ENCODE measurements at regions not wholly inside any gene's neighbourhood (a gene's known extent, or its start where the extent isn't known, plus 50 kb on each side); places are given as distances from the start of the nearest gene placed in this dataset.
"Not testable (repeated sequence)": the region's sequence is repeated elsewhere in the genome, so short reads cannot be mapped to it uniquely, and the experiment has no call there.

DNA sequence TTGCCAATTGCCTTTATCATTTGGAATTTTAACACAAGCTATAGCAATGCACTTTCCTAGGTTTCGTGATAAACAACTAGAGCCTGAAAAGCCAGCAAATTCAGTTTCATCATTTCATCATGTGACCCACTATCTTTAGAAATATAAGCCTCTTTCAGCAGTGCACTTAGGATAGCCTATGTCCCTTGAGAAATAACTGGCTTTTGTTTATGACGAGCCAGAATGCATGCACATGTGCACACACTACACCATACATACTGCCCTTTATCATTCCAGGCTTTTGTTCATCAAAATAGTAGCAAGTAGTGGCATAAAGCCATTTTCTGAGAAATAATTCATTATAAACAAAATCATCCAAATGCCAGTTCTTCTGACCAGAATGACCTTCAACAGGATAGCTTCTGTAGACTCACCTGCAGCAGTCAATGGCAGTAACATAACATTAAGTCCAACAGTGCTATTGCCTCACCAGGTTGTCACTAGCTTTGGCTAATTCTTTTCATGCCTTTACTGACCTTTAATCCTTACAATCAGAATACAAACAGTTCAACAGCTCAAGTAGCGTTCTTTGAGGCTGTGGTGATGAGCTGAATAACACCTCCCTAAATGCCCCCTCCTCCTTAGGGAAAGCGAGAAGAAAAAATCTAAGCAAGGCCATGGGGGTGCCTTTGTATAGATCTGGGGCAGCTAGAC is 132.3 kb upstream of the SMARCA2 start:
- DNase-seq: no peak

DNA sequence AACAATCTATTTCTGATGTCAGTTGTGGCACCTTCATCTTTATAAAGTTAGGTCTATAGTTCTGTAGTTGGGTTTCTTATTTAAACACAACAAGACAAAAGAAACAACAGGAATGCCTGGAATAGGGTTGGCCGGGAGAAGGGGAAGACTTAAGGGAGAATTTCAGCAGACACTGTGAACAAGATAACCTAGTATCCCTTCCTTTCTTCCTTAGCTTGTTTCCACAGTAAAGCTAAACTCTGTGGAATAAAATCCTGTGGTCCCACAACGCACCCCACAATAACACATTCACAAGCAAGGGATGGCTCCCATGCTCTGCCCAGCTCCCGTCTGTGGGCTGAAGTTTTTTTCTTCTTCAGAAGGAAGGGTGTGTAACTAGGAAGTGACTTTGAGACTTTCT is 124.9 kb upstream of the SMARCA2 start:
- no peak for DNase-seq

DNA sequence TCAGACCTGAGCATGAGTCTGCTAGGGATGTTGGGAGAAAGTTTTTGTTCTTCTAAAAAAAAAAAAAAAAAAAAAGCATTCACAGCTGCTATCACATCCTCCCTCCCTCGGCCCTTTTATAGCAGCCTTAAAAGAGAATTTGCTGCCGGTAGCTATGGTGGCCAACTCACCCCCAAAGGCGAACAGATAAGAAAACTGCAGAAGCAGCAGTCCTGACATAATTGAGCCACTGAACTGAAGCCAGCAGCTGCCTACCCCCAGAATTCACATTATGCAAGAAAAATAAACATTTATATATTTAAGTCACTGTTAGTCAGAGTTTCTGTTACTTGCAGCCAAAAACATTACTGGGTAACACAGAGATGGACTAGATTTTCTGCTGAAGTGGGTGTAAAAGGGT is 124.3 kb upstream of the SMARCA2 start:
- no peak for DNase-seq

DNA sequence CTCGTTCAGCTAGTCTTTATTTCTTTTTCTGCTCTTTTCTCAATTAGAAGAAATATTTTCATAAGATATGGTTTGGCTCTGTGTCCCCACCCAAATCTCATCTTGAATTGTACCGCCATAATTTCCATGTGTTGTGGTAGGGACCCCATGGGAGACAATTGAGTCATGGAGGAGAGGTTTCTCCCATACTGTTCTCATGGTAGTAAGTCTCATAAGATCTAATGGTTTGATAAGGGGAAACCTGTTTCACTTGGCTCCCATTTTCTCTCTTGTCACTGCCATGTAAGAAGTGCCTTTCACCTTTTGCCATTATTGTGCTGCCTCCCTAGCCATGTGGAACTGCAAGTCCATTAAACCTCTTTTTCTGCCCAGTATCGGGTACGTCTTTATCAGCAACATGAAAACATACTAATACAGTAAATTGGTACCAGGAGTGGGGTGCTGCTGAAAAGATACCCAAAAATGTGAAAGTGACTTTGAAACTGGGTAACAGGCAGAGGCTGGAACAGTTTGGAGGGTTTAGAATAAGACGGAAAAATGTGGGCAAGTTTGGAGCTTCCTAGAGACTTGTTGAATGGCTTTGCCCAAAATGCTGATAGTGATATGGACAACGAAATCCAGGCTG is 112.0 kb upstream of the SMARCA2 start:
- not testable (repeated sequence) for DNase-seq

DNA sequence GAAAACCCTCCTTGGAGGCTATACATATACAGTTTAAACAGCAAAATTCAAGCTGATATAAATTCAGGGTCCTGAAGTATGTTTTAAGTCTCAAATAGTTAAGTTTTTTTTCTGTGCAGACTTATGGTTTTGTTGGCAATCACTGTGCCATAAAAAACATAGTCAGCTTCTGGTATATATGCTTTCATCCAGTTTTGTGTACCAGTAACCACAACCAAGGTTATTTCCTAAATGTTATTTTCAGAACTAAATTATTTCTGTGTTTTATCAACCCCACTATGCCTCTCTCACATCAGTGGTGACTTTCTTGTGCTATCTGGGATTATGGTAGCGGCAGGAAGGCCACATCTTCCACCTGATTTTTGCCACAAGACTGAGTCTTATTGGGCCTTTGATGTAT is 107.7 kb upstream of the SMARCA2 start:
- no peak for DNase-seq

DNA sequence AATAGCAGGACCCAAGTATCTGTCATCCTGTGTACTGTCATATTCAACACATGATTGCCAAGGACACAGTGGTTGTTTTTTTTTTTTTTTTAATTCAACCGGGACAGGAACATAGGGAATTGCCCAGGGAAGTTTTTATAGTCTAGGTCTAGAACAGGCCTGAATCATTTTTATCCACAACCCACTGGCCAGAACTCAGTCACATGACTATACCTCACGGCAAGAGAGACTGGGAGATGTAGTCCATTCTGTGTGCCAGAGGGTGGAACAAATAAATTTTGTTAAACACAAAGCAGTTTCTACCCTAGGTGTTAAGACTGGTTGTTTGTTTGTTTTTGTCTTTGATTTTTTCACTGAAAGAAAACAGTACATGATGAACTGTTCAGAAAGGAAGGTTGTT is 105.8 kb upstream of the SMARCA2 start:
- DNase-seq: no peak

DNA sequence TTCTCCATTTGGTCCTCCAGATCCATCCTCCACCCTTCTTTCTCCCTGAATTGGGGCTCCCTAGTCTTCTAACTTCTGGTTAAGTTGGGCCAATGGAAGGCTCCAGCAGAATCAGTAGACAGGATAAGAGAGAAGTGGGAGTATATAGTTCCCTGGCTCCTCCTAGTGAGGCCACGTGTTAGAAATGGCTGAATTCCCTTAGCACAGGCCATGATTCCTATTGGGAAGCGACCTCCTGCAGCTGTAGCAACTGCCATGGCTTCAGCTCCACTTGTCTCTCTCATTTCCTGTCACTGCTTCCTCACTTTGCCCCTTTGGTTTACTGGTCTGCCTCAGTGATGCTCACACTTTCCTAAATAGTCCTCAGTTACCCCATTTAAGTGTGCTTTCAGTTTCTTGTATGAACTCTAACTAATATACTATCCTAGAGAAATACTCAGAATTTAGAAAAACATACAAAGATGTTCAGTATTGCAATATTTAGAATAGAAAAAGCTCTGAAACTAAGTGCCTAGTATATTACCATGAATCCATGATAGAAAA is 104.8 kb upstream of the SMARCA2 start:
- no peak for DNase-seq

DNA sequence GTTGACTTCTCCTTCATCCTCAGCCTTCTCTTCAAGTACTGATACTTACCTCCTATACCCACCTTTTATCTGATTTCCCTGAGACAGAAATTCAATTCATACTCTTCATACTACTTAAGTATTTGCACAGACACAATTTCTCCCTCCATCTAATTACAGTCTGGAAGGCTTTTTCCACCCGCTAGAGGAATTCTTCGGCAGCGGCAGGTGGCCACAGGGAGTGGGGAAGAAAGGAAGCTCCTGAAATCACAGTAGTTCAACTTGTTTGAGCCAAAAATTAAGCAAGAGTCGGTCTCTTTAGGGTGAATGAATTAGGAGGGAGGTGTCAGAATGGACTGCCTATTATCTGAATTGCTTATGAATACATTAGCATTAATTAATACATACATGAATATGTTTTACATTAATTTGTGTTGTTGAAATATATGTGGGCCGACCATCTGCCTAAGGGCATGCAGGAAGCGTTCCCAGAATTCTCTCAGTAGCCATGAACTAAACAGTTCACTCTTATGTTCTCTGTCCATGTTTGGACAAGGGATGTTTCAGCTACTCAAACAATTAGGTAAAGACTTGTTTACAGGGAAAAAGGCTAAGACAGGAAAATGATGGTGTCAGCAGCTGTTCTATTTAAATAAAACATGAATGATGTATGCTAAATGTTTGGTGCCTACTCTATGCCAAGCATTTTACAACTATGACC is 101.4 kb upstream of the SMARCA2 start:
- no peak for DNase-seq

DNA sequence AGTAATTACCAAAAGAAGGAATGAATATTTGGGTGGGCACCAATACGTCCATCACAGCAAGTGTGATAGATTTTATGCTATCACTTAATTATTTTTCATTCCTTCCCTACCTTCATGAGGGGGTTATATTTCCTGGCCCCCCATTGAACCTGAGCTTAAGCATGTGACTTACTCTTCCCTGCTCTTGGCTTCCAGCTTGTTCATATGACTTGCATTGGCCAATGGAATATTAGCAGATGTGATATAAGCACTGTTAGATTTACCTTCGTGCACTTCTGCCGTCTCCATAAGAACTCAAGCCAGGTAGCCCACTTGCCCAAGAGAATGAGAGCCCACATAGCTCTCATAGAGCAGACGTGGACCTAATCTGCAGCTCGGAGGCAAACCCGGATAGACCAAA is 99.1 kb upstream of the SMARCA2 start:
- no peak for DNase-seq

DNA sequence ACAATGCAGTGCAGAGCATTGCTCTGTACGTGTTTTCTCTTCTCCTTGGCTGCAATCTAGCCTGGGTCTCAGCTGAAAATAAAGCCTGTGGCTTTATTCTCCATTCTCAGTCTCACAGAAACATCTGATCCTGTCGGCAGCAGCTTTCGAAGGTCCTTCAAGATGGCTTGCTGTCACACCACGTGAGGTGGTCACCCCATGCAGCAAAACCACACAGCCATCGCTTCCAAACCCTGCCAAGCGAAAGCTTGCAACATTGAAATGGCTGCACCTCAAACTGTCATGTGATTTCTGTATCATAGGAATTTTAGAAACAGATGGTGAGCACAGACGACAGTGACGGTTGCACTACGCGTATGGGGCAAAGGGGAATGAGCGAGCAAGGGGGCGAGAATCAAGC is 98.5 kb upstream of the SMARCA2 start:
- no peak for DNase-seq

DNA sequence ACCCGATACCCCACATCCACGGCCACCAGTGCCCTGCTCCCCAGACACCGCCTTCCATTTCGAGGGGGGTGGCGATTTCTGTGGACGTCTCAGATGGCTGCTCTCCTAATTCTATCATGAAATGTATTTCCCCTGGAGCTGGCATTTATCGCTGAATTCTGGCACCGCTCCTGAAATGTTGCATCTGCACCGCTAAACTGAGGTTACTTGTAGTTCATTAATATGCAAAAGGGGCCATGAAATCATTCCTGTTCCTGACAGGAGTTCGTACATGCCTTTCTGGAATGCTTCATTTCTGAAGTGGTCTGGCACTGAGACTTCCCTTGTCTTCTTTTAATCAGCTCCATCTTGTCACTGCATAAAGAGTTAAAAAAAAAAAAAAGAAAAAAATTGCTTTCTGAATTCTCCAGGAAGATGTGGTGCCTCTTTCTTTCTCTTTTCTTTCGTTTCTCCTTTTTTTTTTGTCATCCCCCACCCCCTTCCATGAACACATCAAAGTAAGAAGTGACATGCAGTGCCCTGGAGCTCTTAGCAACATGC is 97.7 kb upstream of the SMARCA2 start:
- no peak for DNase-seq

DNA sequence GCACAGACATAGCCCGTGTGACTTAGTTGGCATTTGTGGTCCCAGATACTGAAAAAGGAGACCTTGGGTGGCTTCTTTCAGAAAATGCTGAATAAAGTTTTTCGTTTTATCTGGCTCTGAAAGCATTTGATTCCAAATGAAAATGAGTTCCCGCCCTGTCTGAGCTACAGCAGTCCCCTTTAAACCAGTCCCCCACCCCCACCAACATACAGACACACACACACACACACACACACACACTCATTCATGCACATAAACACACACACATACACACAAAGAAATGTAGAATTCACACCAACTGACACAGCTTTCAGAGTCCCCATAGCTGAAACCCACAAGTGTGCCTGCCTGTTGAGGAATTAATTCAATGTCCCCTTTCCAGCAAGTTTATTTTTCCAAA is 97.0 kb upstream of the SMARCA2 start:
- DNase-seq: no peak

DNA sequence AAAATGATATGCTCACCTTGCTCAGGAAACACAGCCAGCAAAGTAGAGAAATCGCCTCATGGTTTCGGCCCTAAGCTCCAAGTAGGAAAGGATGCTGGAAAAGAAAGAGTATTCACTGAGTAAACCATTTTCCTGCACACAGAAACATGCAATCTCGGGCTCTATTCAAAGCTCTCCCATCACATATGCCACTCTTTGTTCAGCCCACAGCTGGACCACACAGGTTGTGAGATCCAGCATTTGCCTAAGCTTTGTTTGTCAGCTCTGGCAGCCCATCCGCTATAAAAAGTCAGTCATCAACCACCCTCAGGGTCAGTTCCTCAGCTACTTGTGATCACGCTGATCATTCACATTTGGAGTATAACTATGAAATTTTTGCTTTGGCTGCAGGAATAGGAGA is 96.5 kb upstream of the SMARCA2 start:
- DNase-seq: no peak

DNA sequence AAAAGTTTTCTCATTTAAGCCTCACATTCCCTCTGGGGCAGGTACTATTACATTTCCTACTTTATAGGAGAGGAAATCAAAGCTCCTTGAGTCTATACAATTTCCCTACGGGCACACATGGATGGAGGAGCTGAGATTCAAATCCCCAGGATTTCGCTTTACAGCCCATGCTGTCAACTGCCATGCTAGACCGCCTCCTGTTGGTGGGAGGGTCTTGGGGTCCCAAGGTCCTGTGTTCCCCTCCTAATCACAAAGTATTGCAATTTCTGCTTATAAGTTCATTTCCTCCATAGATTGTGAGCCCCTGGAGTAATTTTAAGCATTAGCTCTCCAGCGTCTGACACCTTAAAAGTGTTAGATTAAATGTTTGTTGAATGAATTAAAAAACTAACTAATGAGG is 95.9 kb upstream of the SMARCA2 start:
- no peak for DNase-seq

DNA sequence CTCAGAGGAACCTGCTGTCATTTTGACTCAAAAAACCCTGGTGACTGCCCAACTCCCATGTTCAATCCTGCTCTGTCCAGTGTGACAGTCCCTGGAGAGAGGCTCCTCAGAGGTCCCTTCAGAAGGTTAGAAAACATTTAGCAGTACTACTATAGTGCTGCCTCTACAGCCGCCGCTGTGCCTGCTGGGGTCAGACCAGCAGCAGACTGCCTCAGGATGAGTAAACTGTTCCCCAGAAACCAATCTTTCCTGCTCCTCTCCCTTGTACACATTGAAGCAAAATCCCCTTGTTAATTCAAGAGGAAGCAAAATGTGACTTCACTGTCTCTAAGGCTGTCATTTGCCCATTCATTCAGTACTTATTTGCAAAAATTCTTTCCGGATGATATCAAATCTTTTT is 94.8 kb upstream of the SMARCA2 start:
- DNase-seq: no peak

DNA sequence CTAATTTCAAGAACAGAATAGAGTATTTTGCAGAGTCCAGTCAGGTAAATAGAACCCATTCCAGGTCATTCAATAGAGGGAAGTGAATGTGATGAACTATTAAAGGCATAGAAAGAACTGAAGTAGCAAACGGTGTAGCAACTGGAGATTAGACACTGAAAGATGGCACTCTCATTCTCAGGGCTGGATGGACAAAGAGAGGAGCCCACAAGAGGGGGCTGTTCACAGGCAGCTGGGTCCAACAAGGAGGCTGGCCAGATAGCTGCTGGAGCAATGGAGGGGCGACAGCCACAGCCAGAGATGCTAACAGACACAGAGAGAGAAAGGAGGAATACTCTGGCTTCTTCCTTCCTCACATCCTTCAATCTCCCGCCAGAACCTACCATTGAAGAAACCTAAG is 93.1 kb upstream of the SMARCA2 start:
- DNase-seq: no peak

DNA sequence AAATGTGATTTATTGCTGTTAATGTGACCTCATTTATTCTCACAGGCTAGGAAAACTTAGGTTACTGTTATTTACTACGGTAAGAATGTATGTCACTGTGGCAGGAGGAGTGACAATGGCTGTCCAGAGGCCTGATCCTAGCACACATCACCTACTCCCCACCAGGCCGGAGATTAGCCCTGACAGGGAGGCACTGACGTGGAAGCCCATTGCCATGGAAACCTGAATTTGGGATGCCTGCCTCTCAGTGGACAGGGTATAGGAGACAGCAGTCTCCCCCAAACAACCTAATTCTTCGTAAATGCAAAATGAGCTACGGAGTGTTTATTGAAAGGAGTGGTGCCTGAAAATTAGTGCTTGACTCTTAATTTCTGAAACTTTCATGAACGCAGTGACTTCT is 87.6 kb upstream of the SMARCA2 start:
- no peak for DNase-seq

DNA sequence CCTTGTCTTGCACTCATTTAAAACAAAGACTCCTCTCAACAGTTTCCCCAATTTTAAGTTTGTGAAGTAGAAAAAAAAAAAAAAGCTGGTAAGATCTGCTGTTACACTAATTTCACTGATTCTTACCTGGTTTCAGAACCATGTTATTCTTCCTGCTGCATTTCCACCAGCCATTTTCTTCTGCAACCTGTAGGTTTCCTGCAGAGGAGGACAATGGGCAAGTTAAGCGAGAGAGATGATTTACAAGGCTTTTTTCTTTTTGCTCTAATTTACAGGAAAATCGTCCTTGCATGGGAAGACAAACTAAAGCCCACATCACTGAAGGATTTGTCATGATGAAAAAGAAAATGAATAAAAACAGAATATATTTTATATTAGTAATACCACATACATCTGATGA is 86.0 kb upstream of the SMARCA2 start:
- DNase-seq: no peak

DNA sequence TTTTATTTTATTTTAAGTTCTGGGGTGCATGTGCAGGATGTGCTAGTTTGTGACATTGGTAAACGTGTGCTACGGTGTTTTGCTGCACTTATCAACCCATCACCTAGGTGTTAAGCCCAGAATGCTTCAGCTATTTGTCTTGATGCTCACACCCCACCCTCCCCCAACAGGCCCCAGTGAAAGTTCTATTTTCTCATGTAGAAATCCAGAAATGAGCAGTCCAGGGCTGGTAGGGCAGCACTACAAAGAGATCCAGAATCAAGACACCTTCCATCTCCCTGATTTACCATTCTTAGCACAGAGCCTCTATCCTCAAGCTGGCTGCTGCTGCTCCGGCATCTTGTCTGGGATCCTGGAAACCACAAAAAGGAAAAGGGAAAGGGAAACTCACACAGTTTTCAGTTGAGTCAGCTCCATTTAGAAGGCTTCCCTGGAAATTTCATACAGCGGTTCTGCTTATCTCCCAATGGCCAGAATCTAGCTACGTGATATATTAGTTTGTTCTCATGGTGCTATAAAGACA is 85.4 kb upstream of the SMARCA2 start:
- DNase-seq: peak; percentile 6

DNA sequence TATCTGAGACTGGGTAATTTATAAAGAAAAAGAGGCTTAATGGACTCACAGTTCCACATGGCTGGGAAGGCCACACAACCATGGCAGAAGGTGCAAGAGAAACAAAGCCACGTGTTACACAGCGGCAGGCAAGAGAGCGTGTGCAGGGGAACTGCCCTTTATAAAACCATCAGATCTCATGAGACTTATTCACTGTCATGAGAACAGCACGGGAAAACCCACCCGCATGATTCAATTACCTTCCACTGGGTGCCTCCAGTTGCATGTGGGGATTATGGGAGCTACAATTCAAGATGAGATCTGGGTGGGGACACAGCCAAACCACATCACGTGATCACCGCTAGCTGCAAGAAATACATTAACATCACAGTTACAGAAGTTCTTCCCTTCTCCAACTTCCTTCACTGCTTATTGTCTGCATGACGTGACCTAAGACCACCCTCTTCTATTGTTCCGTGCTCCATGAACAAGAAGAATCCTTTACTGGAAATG is 84.9 kb upstream of the SMARCA2 start:
- DNase-seq: not testable (repeated sequence)

DNA sequence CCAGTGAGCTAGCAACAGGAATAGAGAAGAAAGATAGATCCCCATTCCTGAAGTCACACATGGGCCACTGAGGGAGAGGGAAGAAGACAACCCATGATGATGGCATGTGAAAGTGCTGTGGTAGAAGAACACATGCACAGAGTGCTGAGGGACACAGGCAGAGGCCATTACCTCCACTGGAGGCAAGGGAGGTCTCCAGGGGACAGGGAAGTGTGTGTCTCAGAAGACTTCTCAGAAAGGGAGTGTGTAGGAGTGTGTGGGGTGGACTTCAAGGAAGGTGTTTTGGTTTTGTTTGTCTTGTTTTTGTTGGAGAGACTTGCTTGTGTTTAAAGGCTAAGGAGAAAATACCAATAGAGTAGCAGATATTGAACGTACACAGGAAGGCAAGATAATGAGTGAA is 77.0 kb upstream of the SMARCA2 start:
- no peak for DNase-seq

DNA sequence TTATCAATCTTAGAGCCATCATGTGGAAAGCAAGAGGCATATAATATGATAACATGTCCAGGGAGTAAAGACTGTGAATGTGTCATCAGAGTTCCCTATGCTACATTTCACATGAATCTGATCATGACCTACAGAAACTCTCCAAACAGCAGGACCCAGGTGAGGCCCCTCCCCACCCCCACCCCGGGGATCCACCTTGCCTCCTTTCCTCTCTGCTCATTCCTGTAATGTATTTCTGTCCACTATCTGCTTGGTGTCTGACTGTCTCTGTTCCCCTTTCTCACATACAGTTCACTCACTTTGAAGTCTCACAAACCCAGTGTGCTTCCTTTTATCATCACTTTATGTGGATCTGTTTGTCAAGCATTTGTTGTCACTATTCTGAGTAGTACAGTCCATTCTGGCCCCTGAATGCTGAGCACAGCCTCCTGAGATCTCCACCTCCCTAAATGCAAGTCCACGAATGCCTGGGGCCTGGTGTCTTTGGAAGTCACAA is 76.4 kb upstream of the SMARCA2 start:
- DNase-seq: no peak

DNA sequence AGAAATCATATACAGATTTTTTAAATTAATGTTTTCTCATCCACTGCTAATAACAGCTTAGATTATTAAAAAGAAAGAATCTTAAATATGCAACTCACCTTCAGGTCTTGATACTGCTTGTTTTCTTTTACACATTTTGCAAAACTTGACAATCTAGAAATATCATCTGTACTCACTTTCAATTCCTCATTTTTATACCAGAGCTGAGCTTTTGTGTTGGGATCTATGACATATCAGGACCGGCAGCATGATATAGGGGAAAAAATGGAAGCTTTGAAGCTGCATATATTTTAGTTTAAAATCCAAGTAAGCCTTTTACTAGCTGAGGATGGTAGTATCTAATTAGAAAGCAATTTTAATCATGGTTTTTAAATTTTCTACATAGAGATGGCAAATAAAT is 75.7 kb upstream of the SMARCA2 start:
- no peak for DNase-seq
